HUES48 (cell line): ENCODE measurements at regions not wholly inside any gene's neighbourhood (a gene's known extent, or its start where the extent isn't known, plus 50 kb on each side); places are given as distances from the start of the nearest gene placed in this dataset.
A peak's percentile ranks its signal among the peaks of the same experiment; 100 is the strongest.
"Not testable (repeated sequence)": the region's sequence is repeated elsewhere in the genome, so short reads cannot be mapped to it uniquely, and the experiment has no call there.

Source experiments
- H3K27ac ChIP-seq: one replicate; pipeline ENCODE4 v1.7.0; 2013; ENCODE audit warnings: low read depth, low read length, inconsistent platforms
- H3K27me3 ChIP-seq: 2 replicates; pipeline ENCODE4 v1.6.1; 2013; ENCODE audit warnings: mild to moderate bottlenecking, low read length; ENCODE audit not compliant: control insufficient read depth, insufficient read depth
- H3K36me3 ChIP-seq: 2 replicates; pipeline ENCODE4 v1.6.1; 2013; ENCODE audit warnings: low read length; ENCODE audit not compliant: control insufficient read depth, insufficient read depth
- H3K4me1 ChIP-seq: 2 replicates; pipeline ENCODE4 v1.6.1; 2013; ENCODE audit warnings: mild to moderate bottlenecking, low read length; ENCODE audit not compliant: control insufficient read depth, insufficient read depth
- H3K4me3 ChIP-seq: 2 replicates; pipeline ENCODE4 v1.5.1; 2013; ENCODE audit warnings: mild to moderate bottlenecking, low read depth, low read length
- H3K9ac ChIP-seq: 2 replicates; pipeline ENCODE4 v1.6.1; 2013; ENCODE audit warnings: mild to moderate bottlenecking, low read depth, low read length, moderate library complexity
- H3K9me3 ChIP-seq: 2 replicates; pipeline ENCODE4 v1.6.1; 2013; ENCODE audit warnings: low read length; ENCODE audit not compliant: control insufficient read depth, insufficient read depth

- Histone ChIP-seq H3K4me3 (peak overlapping the region; percentile 6; the same call in 1 of the 2 replicates), H3K9ac (no peak overlapping the region), H3K9me3 (no peaks in the 10 kb centered on the region), H3K27me3 (peaks cover 20% of the 10 kb centered on the region), H3K4me1 (peaks cover 15% of the 10 kb centered on the region), H3K27ac (no peak overlapping the region), H3K36me3 (no peaks in the 10 kb centered on the region)
Measured at GRCh38 chr4:53905941-53906377, 158.4 kb downstream of the CHIC2 start.

GRCh38 chr4:53905276-53905940, 159.0 kb downstream of the CHIC2 start:
- Histone ChIP-seq H3K4me3 (no peak overlapping the region), H3K27me3 (peaks cover 20% of the 10 kb centered on the region), H3K9ac (no peak overlapping the region), H3K36me3 (no peaks in the 10 kb centered on the region), H3K4me1 (peaks cover 15% of the 10 kb centered on the region), H3K27ac (no peak overlapping the region), H3K9me3 (no peaks in the 10 kb centered on the region)

GRCh38 chr4:53902786-53903185, 161.6 kb downstream of the CHIC2 start:
- no peaks in the 10 kb centered on the region for H3K36me3 ChIP-seq
- no peaks in the 10 kb centered on the region for H3K9me3 ChIP-seq
- peaks cover 9% of the 10 kb centered on the region for H3K4me1 ChIP-seq
- no peak overlapping the region for H3K27ac ChIP-seq
- no peak overlapping the region for H3K9ac ChIP-seq
- H3K4me3 ChIP-seq: no peak overlapping the region
- H3K27me3 ChIP-seq: peaks cover 12% of the 10 kb centered on the region

GRCh38 chr4:53900271-53900649, 164.1 kb downstream of the CHIC2 start:
- H3K4me3 ChIP-seq: no peak overlapping the region

GRCh38 chr4:53899586-53900270, 164.7 kb downstream of the CHIC2 start:
- no peaks in the 10 kb centered on the region for H3K36me3 ChIP-seq
- no peaks in the 10 kb centered on the region for H3K4me1 ChIP-seq
- no peaks in the 10 kb centered on the region; the same call in 1 of the 2 replicates for H3K27me3 ChIP-seq
- no peak overlapping the region for H3K27ac ChIP-seq
- H3K4me3 ChIP-seq: no peak overlapping the region
- H3K9ac ChIP-seq: no peak overlapping the region
- H3K9me3 ChIP-seq: no peaks in the 10 kb centered on the region

More at GRCh38 chr4:53900271-53900649, 164.1 kb downstream of the CHIC2 start:
- Histone ChIP-seq H3K4me1 (no peaks in the 10 kb centered on the region), H3K27me3 (no peaks in the 10 kb centered on the region; the same call in 1 of the 2 replicates), H3K9ac (no peak overlapping the region), H3K9me3 (no peaks in the 10 kb centered on the region), H3K36me3 (no peaks in the 10 kb centered on the region), H3K27ac (no peak overlapping the region)

- no peak overlapping the region for H3K4me3 ChIP-seq
- no peak overlapping the region for H3K27ac ChIP-seq
- no peaks in the 10 kb centered on the region for H3K9me3 ChIP-seq
- H3K4me1 ChIP-seq: no peaks in the 10 kb centered on the region
- no peak overlapping the region for H3K9ac ChIP-seq
- H3K36me3 ChIP-seq: no peaks in the 10 kb centered on the region
- H3K27me3 ChIP-seq: no peaks in the 10 kb centered on the region
Measured at GRCh38 chr4:53895137-53895536, 169.3 kb downstream of the CHIC2 start.

- Histone ChIP-seq H3K27ac (no peak overlapping the region), H3K27me3 (no peaks in the 10 kb centered on the region), H3K36me3 (no peaks in the 10 kb centered on the region), H3K4me1 (no peaks in the 10 kb centered on the region), H3K9ac (no peak overlapping the region), H3K4me3 (no peak overlapping the region), H3K9me3 (no peaks in the 10 kb centered on the region)
Measured at GRCh38 chr4:53890461-53890860, 173.9 kb downstream of the CHIC2 start.

- Histone ChIP-seq H3K27ac (no peak overlapping the region), H3K4me1 (no peaks in the 10 kb centered on the region), H3K36me3 (no peaks in the 10 kb centered on the region), H3K9ac (no peak overlapping the region), H3K9me3 (no peaks in the 10 kb centered on the region), H3K27me3 (no peaks in the 10 kb centered on the region), H3K4me3 (no peak overlapping the region)
Measured at GRCh38 chr4:53889326-53890055, 174.9 kb downstream of the CHIC2 start.

GRCh38 chr4:53886090-53886489, 178.3 kb downstream of the CHIC2 start:
- Histone ChIP-seq H3K9me3 (no peaks in the 10 kb centered on the region), H3K4me3 (no peak overlapping the region), H3K9ac (no peak overlapping the region), H3K36me3 (no peaks in the 10 kb centered on the region), H3K4me1 (no peaks in the 10 kb centered on the region), H3K27ac (no peak overlapping the region), H3K27me3 (no peaks in the 10 kb centered on the region)

- no peaks in the 10 kb centered on the region for H3K9me3 ChIP-seq
- H3K9ac ChIP-seq: no peak overlapping the region
- H3K36me3 ChIP-seq: no peaks in the 10 kb centered on the region
- H3K27ac ChIP-seq: no peak overlapping the region
- H3K4me1 ChIP-seq: no peaks in the 10 kb centered on the region
- no peaks in the 10 kb centered on the region for H3K27me3 ChIP-seq
- H3K4me3 ChIP-seq: no peak overlapping the region
Measured at GRCh38 chr4:53885668-53886067, 178.7 kb downstream of the CHIC2 start.

GRCh38 chr4:53877096-53877495, 187.3 kb downstream of the CHIC2 start:
- not testable (repeated sequence) for H3K27ac ChIP-seq, H3K9ac ChIP-seq, H3K27me3 ChIP-seq, H3K36me3 ChIP-seq, H3K4me1 ChIP-seq, H3K9me3 ChIP-seq
- H3K4me3 ChIP-seq: 0 out of 2 replicates have a peak overlapping the region, but pooled peaks have one; percentile 21
